ENCODE measurements at regions not wholly inside any gene's neighbourhood (a gene's known extent, or its start where the extent isn't known, plus 50 kb on each side); places are given as distances from the start of the nearest gene placed in this dataset.

DNA sequence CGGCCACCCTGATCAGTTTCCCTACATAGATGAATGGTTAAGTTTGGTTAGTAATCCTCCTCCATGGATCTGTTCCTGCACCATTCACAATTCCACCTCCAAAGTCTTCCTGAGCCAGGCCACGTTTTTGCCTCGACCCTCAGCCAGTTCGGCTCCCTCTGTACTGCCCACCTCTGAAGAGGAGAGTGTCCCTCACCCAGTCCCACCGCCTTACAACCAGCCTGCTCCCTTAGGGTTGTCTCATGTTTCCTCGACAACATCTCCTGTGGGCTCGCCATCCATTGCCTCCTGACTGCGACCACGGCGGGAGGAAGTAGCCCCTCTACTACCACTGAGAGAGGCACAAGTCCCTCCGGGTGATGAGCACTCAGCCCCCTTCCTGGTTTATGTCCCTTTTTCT is 338.0 kb upstream of the CNTNAP5 start:
- TF ChIP-seq, protein P1, sequence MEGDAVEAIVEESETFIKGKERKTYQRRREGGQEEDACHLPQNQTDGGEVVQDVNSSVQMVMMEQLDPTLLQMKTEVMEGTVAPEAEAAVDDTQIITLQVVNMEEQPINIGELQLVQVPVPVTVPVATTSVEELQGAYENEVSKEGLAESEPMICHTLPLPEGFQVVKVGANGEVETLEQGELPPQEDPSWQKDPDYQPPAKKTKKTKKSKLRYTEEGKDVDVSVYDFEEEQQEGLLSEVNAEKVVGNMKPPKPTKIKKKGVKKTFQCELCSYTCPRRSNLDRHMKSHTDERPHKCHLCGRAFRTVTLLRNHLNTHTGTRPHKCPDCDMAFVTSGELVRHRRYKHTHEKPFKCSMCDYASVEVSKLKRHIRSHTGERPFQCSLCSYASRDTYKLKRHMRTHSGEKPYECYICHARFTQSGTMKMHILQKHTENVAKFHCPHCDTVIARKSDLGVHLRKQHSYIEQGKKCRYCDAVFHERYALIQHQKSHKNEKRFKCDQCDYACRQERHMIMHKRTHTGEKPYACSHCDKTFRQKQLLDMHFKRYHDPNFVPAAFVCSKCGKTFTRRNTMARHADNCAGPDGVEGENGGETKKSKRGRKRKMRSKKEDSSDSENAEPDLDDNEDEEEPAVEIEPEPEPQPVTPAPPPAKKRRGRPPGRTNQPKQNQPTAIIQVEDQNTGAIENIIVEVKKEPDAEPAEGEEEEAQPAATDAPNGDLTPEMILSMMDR (IDR thresholded peaks at IDR 0.05): no peak
- no peak for TF ChIP-seq SIN3A (IDR thresholded peaks at IDR 0.05; ENCODE audit: borderline replicate concordance, insufficient read depth, low read depth, low read length)

Data from Panc1 (cell line).